ENCODE measurements at regions not wholly inside any gene's neighbourhood (a gene's known extent, or its start where the extent isn't known, plus 50 kb on each side); places are given as distances from the start of the nearest gene placed in this dataset.
"Not testable (repeated sequence)": the region's sequence is repeated elsewhere in the genome, so short reads cannot be mapped to it uniquely, and the experiment has no call there.

DNA sequence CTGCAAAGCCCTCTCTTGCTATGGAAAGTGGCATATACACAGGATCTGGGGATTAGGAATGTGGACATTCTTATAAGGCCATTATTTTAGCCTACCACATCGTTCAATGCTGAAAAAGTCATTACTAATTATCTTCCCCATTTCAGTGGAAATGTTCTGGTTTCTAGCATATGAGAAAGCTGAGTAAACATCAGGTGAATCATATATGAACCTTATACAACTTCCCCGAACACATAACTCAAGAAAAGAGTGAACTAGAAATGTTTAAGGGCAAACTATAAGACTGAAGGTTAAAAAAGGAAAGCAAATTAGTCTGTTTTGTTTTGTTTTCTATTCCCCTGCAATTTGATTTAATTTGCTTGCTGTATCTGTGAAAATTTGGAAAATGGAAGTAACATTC lies 62.5 kb upstream of the SEC22B start:
- TF ChIP-seq CREM (CRISPR knock-in tag; IDR thresholded peaks at IDR 0.05); CREB1 (CRISPR knock-in tag; IDR thresholded peaks at IDR 0.05); NR1H2 (CRISPR knock-in tag; IDR thresholded peaks at IDR 0.05); FOXK1 (CRISPR knock-in tag; IDR thresholded peaks at IDR 0.05); SMAD3 (CRISPR knock-in tag; IDR thresholded peaks at IDR 0.05; ENCODE audit: borderline replicate concordance); ELF4 (CRISPR knock-in tag; IDR thresholded peaks at IDR 0.05; ENCODE audit: low read depth); FOXJ3 (CRISPR knock-in tag; IDR thresholded peaks at IDR 0.05; ENCODE audit: borderline replicate concordance); TEAD1 (CRISPR knock-in tag; IDR thresholded peaks at IDR 0.05): not testable (repeated sequence)
- TF ChIP-seq, protein P1, sequence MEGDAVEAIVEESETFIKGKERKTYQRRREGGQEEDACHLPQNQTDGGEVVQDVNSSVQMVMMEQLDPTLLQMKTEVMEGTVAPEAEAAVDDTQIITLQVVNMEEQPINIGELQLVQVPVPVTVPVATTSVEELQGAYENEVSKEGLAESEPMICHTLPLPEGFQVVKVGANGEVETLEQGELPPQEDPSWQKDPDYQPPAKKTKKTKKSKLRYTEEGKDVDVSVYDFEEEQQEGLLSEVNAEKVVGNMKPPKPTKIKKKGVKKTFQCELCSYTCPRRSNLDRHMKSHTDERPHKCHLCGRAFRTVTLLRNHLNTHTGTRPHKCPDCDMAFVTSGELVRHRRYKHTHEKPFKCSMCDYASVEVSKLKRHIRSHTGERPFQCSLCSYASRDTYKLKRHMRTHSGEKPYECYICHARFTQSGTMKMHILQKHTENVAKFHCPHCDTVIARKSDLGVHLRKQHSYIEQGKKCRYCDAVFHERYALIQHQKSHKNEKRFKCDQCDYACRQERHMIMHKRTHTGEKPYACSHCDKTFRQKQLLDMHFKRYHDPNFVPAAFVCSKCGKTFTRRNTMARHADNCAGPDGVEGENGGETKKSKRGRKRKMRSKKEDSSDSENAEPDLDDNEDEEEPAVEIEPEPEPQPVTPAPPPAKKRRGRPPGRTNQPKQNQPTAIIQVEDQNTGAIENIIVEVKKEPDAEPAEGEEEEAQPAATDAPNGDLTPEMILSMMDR (IDR thresholded peaks at IDR 0.05) = not testable (repeated sequence)
- TF ChIP-seq, protein P2, sequence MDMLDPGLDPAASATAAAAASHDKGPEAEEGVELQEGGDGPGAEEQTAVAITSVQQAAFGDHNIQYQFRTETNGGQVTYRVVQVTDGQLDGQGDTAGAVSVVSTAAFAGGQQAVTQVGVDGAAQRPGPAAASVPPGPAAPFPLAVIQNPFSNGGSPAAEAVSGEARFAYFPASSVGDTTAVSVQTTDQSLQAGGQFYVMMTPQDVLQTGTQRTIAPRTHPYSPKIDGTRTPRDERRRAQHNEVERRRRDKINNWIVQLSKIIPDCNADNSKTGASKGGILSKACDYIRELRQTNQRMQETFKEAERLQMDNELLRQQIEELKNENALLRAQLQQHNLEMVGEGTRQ (CRISPR knock-in tag; IDR thresholded peaks at IDR 0.05) = not testable (repeated sequence)
- TF ChIP-seq, protein P3, sequence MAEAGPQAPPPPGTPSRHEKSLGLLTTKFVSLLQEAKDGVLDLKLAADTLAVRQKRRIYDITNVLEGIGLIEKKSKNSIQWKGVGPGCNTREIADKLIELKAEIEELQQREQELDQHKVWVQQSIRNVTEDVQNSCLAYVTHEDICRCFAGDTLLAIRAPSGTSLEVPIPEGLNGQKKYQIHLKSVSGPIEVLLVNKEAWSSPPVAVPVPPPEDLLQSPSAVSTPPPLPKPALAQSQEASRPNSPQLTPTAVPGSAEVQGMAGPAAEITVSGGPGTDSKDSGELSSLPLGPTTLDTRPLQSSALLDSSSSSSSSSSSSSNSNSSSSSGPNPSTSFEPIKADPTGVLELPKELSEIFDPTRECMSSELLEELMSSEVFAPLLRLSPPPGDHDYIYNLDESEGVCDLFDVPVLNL (CRISPR knock-in tag; IDR thresholded peaks at IDR 0.05; ENCODE audit: borderline replicate concordance, low read depth) = not testable (repeated sequence)

Measured in WTC11 (cell line).